ENCODE measurements at regions not wholly inside any gene's neighbourhood (a gene's known extent, or its start where the extent isn't known, plus 50 kb on each side); places are given as distances from the start of the nearest gene placed in this dataset.

GRCh38 chr7:16967300-16967811 is 85.6 kb upstream of the AGR3 start:
- peaks cover 25% of the 10 kb centered on the region for H3K9me3 Mint-ChIP-seq (ENCODE audit: unreplicated experiment)
- peaks cover 7% of the 10 kb centered on the region for H3K4me1 Mint-ChIP-seq (ENCODE audit: low read depth, unreplicated experiment)
- CTCF ChIA-PET = no interaction called here
- no peak for DNase-seq
- TF ChIP-seq, protein P1, sequence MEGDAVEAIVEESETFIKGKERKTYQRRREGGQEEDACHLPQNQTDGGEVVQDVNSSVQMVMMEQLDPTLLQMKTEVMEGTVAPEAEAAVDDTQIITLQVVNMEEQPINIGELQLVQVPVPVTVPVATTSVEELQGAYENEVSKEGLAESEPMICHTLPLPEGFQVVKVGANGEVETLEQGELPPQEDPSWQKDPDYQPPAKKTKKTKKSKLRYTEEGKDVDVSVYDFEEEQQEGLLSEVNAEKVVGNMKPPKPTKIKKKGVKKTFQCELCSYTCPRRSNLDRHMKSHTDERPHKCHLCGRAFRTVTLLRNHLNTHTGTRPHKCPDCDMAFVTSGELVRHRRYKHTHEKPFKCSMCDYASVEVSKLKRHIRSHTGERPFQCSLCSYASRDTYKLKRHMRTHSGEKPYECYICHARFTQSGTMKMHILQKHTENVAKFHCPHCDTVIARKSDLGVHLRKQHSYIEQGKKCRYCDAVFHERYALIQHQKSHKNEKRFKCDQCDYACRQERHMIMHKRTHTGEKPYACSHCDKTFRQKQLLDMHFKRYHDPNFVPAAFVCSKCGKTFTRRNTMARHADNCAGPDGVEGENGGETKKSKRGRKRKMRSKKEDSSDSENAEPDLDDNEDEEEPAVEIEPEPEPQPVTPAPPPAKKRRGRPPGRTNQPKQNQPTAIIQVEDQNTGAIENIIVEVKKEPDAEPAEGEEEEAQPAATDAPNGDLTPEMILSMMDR (IDR thresholded peaks at IDR 0.05; ENCODE audit: insufficient read depth in 1 of 2, low read depth in 1 of 2, low read length in 1 of 2, severe bottlenecking in 1 of 2, unreplicated experiment in 1 of 2) = no peak
- no peaks in the 10 kb centered on the region for H3K4me1 ChIP-seq
- H3K36me3 ChIP-seq (ENCODE audit: control insufficient read depth, insufficient read depth, low read length) = no peaks in the 10 kb centered on the region
- H3K27ac Mint-ChIP-seq (ENCODE audit: unreplicated experiment) = no peak overlapping the region
- intact Hi-C loops (cut with micrococcal nuclease; ENCODE audit: unreplicated experiment) = no loop called here
- H3K36me3 Mint-ChIP-seq (ENCODE audit: insufficient read depth, unreplicated experiment) = no peaks in the 10 kb centered on the region
- no peak overlapping the region for H3K4me3 Mint-ChIP-seq (ENCODE audit: unreplicated experiment)
- no peaks in the 10 kb centered on the region for H3K27me3 ChIP-seq (replicated peaks; ENCODE audit: control insufficient read depth, insufficient read depth, low read length)
- no peaks in the 10 kb centered on the region for H3K27me3 Mint-ChIP-seq (ENCODE audit: insufficient read depth, unreplicated experiment)
- no TSS peak for BruUV-seq (replicated peaks)
- H3K9me3 ChIP-seq = peaks cover 4% of the 10 kb centered on the region; the same call in 1 of the 2 replicates
- POLR2A ChIA-PET = no interaction called here
- H3K4me3 ChIP-seq (ENCODE audit: low read depth, low read length) = no peak overlapping the region

DNA sequence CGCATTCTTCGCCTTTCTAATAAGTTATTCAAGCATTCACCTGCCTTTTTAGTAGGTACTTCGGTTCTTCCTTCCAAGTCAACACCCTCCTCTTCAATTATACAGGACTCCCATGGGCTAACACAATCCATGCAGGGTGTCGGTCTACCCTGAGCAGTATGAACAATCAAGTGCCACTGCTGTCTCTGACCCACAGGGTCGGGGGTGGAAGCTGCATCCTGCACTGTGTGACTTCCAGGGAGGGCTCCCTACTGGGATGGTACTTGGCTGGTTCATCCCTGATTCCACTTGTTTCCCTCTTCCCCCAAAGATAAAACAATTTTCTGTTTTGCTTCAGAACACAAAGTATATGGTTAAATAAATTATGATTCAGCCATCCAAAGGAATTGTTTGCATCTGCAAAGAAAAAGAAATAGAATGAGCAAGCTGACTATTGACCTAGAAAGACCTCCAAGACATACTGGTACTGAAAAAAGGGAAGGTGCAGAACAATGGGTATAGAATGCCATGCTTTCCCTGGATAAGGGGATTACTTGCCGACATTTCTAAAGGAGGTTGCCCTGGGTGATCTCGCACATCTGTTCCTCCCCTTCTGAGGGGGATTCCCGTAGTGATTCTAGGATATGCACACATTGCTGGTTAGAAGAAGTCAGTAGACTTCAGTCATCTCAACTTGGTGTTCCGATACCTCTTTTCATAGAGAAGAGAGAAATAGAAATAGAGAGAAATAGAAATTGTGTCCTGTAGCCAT is 89.1 kb upstream of the AGR3 start:
- Histone ChIP-seq H3K36me3 (ENCODE audit: control insufficient read depth, insufficient read depth, low read length) (no peaks in the 10 kb centered on the region), H3K27me3 (replicated peaks; ENCODE audit: control insufficient read depth, insufficient read depth, low read length) (no peaks in the 10 kb centered on the region), H3K4me1 (no peaks in the 10 kb centered on the region), H3K9me3 (no peaks in the 10 kb centered on the region), H3K4me3 (ENCODE audit: low read depth, low read length) (no peak overlapping the region)
- Mint-ChIP-seq H3K9me3 (ENCODE audit: unreplicated experiment) (no peaks in the 10 kb centered on the region), H3K36me3 (ENCODE audit: insufficient read depth, unreplicated experiment) (no peaks in the 10 kb centered on the region), H3K4me1 (ENCODE audit: low read depth, unreplicated experiment) (no peaks in the 10 kb centered on the region), H3K4me3 (ENCODE audit: unreplicated experiment) (no peak overlapping the region), H3K27me3 (ENCODE audit: insufficient read depth, unreplicated experiment) (no peaks in the 10 kb centered on the region), H3K27ac (ENCODE audit: unreplicated experiment) (no peak overlapping the region)
- CTCF ChIA-PET = no interaction called here
- no TSS peak for BruUV-seq (replicated peaks)
- DNase-seq = no peak
- TF ChIP-seq, protein P1 (IDR thresholded peaks at IDR 0.05; ENCODE audit: insufficient read depth in 1 of 2, low read depth in 1 of 2, low read length in 1 of 2, severe bottlenecking in 1 of 2, unreplicated experiment in 1 of 2) = no peak
- POLR2A ChIA-PET = no interaction called here
- intact Hi-C loops (cut with micrococcal nuclease; ENCODE audit: unreplicated experiment) = no loop called here

GRCh38 chr7:16975712-16976111 is 93.9 kb upstream of the AGR3 start:
- Histone ChIP-seq H3K4me3 (ENCODE audit: low read depth, low read length) (no peak overlapping the region), H3K4me1 (no peaks in the 10 kb centered on the region), H3K9me3 (no peaks in the 10 kb centered on the region), H3K27me3 (replicated peaks; ENCODE audit: control insufficient read depth, insufficient read depth, low read length) (no peaks in the 10 kb centered on the region), H3K36me3 (ENCODE audit: control insufficient read depth, insufficient read depth, low read length) (no peaks in the 10 kb centered on the region)
- TF ChIP-seq, protein P1 (IDR thresholded peaks at IDR 0.05; ENCODE audit: insufficient read depth in 1 of 2, low read depth in 1 of 2, low read length in 1 of 2, severe bottlenecking in 1 of 2, unreplicated experiment in 1 of 2) = no peak
- H3K4me1 Mint-ChIP-seq (ENCODE audit: low read depth, unreplicated experiment) = peaks cover 6% of the 10 kb centered on the region
- intact Hi-C loops (cut with micrococcal nuclease; ENCODE audit: unreplicated experiment) = no loop called here
- H3K27me3 Mint-ChIP-seq (ENCODE audit: insufficient read depth, unreplicated experiment) = no peaks in the 10 kb centered on the region
- H3K4me3 Mint-ChIP-seq (ENCODE audit: unreplicated experiment) = no peak overlapping the region
- no peak for DNase-seq
- ChIA-PET POLR2A (no interaction called here), CTCF (no interaction called here)
- H3K9me3 Mint-ChIP-seq (ENCODE audit: unreplicated experiment) = no peaks in the 10 kb centered on the region
- H3K36me3 Mint-ChIP-seq (ENCODE audit: insufficient read depth, unreplicated experiment) = no peaks in the 10 kb centered on the region
- BruUV-seq (replicated peaks) = no TSS peak
- H3K27ac Mint-ChIP-seq (ENCODE audit: unreplicated experiment) = no peak overlapping the region
